Activated T-cell treated with anti-CD3 and anti-CD28 coated beads, Interleukin-2, amount 50 U/mL, for 4 hours (primary cell): ENCODE measurements at regions not wholly inside any gene's neighbourhood (a gene's known extent, or its start where the extent isn't known, plus 50 kb on each side); places are given as distances from the start of the nearest gene placed in this dataset.

Source experiments
- ATAC-seq, 2 donors: fragments of 200-7000 bp; cut with Tn5 transposase; one replicate each; pipeline ENCODE4 v1.10.0; 2021
- DNase-seq: peaks from one replicate; pipeline ENCODE4 v3.0.0-alpha.2; 2020
- H3K27me3 Mint-ChIP-seq: one replicate; pipeline ENCODE4 v1.8.0; 2021; ENCODE audit warnings: low read depth, mixed read lengths
- H3K36me3 Mint-ChIP-seq: one replicate; pipeline ENCODE4 v1.8.0; 2022; ENCODE audit warnings: mixed read lengths; ENCODE audit not compliant: insufficient read depth
- H3K4me1 Mint-ChIP-seq: one replicate; pipeline ENCODE4 v1.8.0; 2021; ENCODE audit warnings: low read depth, mixed read lengths
- H3K4me3 Mint-ChIP-seq: one replicate; pipeline ENCODE4 v1.8.0; 2021; ENCODE audit warnings: mild to moderate bottlenecking, moderate library complexity, mixed read lengths
- H3K9me3 Mint-ChIP-seq: one replicate; pipeline ENCODE4 v1.8.0; 2021; ENCODE audit warnings: mixed read lengths

DNA sequence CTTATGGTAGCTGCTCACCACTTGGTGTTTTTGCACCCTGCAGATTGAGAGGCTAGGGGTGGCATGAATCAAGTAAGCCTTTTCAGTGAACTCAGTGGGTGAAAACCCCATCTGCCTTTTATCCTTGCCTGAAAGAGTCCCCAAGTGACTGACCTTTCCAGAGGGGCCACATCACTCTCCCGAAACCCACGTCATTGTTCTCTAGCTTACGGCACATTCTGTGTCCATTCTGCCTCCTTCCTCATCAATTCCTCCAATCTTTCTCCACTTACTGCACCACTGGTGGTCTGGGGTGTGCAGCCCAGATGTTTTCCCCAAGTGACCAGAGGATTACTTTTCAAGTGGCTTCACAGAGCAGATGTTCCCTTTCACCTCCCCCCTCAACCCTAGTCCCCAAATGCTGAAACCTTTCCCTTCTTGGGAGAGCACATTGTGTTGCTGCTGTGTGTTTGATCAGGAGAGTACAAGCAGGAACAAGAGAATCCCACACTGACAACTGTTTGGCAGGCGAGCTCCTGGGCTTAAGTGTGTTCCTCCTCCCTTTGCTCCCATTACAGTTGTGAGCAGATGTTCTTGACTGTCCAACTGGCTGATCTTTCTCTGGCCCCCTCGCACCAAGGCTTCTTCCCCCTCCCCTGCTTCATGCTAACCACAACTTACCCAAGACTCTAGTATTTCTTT, 138.0 kb upstream of the IGF1 start:
- ATAC-seq (no peak), DNase-seq (no peak)
- Mint-ChIP-seq H3K4me1 (no peaks in the 10 kb centered on the region), H3K27me3 (no peaks in the 10 kb centered on the region), H3K9me3 (peaks cover 4% of the 10 kb centered on the region), H3K4me3 (no peak overlapping the region), H3K36me3 (no peaks in the 10 kb centered on the region)

DNA sequence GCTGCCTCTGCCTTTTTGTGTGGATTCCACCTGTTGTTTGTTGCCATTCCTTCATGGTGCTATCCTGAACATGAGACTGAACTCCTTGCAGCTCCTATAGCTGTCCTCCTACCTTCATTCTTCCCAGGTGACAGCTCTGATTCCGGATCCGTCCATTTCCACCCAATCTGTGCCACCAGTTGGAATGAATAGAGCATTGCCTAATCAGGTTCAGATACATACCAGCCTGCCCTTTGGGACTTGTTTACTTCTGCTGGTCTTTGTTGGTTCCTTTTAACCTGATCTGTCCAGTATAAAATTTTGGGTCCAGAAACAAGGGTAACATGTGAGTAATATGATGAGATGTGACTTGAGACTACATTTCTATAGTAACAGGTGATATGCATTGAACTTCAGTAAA, 136.3 kb upstream of the IGF1 start:
- Mint-ChIP-seq H3K9me3 (peaks cover 3% of the 10 kb centered on the region), H3K4me1 (no peaks in the 10 kb centered on the region), H3K4me3 (no peak overlapping the region), H3K27me3 (no peaks in the 10 kb centered on the region), H3K36me3 (no peaks in the 10 kb centered on the region)
- ATAC-seq (no peak), DNase-seq (no peak)

DNA sequence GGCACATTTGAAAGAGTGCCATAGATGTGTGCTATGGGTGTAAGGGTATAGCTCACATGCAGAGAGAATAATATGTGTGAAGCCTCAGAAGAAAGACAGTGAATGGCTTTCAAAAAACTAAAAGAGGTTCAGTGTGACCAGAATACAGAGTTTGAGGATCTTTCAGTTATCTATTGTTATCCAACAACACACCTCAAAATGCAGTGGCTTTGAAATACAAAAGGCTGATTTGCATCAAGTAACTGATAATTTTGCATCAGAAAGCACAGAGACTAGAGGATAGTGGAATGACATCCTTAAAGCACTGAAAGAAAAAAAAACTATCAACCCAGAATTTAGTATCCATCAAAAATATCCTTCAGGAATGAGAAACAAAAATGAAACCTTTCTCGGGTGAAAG, 131.6 kb upstream of the IGF1 start:
- Mint-ChIP-seq H3K27me3 (no peaks in the 10 kb centered on the region), H3K4me3 (no peak overlapping the region), H3K36me3 (no peaks in the 10 kb centered on the region), H3K9me3 (peaks cover 7% of the 10 kb centered on the region), H3K4me1 (no peaks in the 10 kb centered on the region)
- ATAC-seq (no peak), DNase-seq (no peak)

DNA sequence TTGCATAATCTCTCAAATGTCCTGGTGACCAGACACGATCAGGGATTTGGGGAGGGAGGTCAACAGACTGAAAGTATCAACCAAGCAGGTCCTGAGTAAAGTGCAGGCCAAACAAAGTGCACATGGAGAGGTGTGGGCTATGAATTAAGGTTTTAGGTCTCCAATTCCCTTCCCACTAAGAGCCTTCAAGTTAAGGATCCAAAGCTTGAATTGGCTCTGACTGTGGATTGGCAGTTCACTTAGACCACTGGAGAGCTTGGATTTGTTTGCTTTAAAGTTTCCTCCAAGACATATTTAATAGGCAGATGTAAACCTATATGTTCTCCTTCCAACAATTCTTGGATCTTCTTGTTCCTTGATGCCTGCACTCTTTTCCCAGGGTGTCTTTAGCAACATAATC, 129.6 kb upstream of the IGF1 start:
- Mint-ChIP-seq H3K4me1 (no peaks in the 10 kb centered on the region), H3K9me3 (peaks cover 9% of the 10 kb centered on the region), H3K4me3 (no peak overlapping the region), H3K36me3 (no peaks in the 10 kb centered on the region), H3K27me3 (no peaks in the 10 kb centered on the region)
- ATAC-seq = no peak
- no peak for DNase-seq

DNA sequence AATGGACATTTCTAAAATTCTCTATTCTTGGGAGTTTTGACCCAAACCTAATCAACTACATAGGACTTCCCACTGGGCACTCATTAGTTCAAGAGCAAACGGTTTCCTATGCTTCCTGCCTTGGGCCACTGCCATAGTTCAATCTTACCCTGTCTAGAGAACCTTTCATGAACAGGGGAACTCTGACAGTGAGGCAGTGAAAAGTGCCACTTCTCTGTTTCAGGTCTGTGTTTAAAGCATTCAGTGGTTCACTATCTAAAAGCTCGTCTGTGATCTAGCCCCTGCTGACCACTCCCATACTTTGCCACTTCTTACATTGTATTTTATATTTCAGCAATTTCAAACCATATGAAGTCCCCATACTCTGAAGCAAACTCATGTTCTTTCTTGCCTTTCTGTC, 122.7 kb upstream of the IGF1 start:
- H3K36me3 Mint-ChIP-seq = no peaks in the 10 kb centered on the region
- H3K9me3 Mint-ChIP-seq = peaks cover 9% of the 10 kb centered on the region
- H3K27me3 Mint-ChIP-seq = no peaks in the 10 kb centered on the region
- DNase-seq (no peak), ATAC-seq (no peak)
- no peaks in the 10 kb centered on the region for H3K4me1 Mint-ChIP-seq
- no peak overlapping the region for H3K4me3 Mint-ChIP-seq

DNA sequence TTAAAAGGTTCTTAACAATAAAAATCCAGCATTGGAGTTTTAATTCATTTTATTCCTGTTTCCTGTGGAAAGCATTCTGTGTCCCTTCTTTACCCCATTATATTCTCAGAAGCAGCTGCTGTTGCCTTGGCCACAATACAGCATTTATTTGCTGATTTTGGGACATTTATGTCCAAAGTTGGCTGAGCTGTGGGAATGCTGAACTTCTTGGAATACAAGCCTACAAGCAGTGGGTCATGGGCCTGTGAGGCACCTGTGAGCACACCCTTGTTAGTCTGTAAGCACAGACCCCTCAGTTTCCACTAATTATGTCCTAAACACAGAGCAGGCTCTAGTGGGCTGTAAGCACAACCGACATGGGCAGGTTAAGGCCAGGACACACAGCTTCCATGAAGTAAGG, 122.2 kb upstream of the IGF1 start:
- Mint-ChIP-seq H3K4me1 (no peaks in the 10 kb centered on the region), H3K4me3 (no peak overlapping the region), H3K27me3 (no peaks in the 10 kb centered on the region), H3K9me3 (peaks cover 7% of the 10 kb centered on the region), H3K36me3 (no peaks in the 10 kb centered on the region)
- DNase-seq (no peak), ATAC-seq (no peak)

DNA sequence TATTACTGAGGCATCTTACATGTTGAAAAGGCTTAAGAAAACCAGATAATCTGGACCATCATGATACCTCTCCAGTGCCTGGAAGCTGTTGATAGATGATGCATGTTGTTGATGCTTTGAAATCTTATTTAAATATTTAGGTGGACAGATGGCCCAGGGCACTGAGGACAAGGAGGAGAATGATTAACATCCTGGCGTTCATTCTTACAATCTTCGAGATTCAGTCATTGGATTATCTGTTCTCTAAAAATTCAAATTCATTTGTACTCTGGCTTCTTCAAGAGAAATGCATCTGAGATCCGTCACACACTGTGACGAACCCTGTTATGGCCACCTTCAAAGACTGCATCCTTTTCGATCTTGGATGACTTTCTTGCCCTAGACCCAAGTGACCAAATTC, 121.3 kb upstream of the IGF1 start:
- Mint-ChIP-seq H3K4me3 (no peak overlapping the region), H3K36me3 (no peaks in the 10 kb centered on the region), H3K4me1 (no peaks in the 10 kb centered on the region), H3K9me3 (no peaks in the 10 kb centered on the region), H3K27me3 (no peaks in the 10 kb centered on the region)
- no peak for DNase-seq
- no peak for ATAC-seq

DNA sequence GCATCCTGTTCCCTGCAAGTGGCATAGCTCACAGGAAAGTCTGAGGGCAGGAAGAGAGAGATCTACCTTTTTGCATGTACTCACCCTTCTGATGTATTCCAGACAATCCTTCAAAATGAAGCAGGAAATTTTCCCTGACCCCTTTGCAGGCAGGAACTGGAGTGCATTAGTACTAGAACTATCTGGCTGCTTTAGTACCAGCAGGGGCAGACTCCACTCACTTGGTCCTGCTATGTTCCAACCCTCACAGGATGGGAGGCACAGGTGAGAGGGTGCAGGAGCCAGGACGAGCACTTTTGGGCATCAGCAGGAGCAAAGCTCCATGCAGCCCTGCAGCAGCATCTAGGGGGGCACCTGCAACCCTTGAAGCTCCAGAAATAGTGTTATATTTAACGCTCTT, 116.3 kb upstream of the IGF1 start:
- DNase-seq (no peak), ATAC-seq (no peak)
- H3K36me3 Mint-ChIP-seq = no peaks in the 10 kb centered on the region
- H3K9me3 Mint-ChIP-seq = no peaks in the 10 kb centered on the region
- H3K4me1 Mint-ChIP-seq = no peaks in the 10 kb centered on the region
- no peaks in the 10 kb centered on the region for H3K27me3 Mint-ChIP-seq
- H3K4me3 Mint-ChIP-seq = no peak overlapping the region

DNA sequence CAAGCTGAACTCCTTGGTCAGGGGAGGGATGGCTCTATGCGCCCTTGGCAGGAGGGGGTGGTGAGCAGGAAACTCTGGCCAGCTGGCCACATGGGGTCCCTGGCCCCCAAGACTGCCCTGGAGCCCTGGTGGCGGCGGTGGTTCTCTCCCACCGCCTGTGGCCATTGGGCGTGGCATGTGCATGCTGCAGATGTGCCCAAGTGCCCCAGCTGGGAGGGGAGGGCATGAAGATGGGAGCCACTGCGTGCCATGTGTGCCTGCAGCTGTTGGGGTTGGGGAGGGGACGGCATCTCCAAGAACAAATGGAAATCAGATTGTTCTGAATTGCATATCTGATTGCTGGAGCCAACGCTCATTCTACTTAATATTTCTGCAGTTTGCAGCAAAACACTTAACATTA, 115.7 kb upstream of the IGF1 start:
- ATAC-seq (no peak), DNase-seq (no peak)
- Mint-ChIP-seq H3K36me3 (no peaks in the 10 kb centered on the region), H3K9me3 (no peaks in the 10 kb centered on the region), H3K27me3 (no peaks in the 10 kb centered on the region), H3K4me1 (no peaks in the 10 kb centered on the region), H3K4me3 (no peak overlapping the region)

DNA sequence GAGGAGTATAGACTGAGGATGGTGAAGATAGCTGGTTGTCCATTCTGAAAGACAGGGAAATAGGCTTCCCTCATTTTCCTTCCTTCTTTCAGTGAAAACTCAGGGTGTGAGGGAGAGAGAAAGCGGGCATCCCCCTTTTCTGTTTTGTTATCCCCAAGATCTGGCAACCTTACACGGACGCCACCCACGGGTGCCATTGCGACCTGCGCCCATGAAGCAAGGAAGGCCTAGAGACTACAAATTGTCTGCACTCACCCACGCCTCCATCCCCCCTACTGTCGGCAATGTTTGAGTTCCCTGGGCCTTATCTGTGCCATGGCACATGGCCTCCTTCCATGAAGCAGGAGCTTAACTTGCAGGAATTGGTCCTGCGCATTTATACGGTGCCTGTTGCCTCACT, 115.0 kb upstream of the IGF1 start:
- Mint-ChIP-seq H3K4me1 (no peaks in the 10 kb centered on the region), H3K4me3 (no peak overlapping the region), H3K27me3 (no peaks in the 10 kb centered on the region), H3K9me3 (no peaks in the 10 kb centered on the region), H3K36me3 (no peaks in the 10 kb centered on the region)
- ATAC-seq (no peak), DNase-seq (no peak)

DNA sequence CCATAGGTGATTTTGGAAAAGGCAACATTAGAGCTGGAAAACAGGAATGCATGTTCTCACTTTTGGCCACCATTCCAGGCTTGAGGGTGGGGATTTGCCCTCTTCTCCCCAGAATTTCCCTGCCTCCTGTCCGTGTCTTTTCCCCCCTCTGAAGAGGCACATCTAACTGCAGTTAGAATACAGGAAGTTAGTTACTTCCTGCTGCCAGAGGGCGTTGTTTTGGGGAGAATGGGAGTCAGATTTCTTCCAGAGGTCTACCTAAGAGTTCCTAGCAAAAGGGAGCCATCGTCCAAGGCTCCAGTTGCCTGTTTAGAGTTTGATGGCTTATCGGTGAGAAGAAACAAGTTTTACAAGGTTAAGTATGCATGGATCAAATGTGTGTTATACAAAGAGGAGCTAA, 112.8 kb upstream of the IGF1 start:
- no peak overlapping the region for H3K4me3 Mint-ChIP-seq
- no peaks in the 10 kb centered on the region for H3K27me3 Mint-ChIP-seq
- no peak for DNase-seq
- H3K36me3 Mint-ChIP-seq = no peaks in the 10 kb centered on the region
- no peaks in the 10 kb centered on the region for H3K4me1 Mint-ChIP-seq
- ATAC-seq = no peak
- no peaks in the 10 kb centered on the region for H3K9me3 Mint-ChIP-seq

DNA sequence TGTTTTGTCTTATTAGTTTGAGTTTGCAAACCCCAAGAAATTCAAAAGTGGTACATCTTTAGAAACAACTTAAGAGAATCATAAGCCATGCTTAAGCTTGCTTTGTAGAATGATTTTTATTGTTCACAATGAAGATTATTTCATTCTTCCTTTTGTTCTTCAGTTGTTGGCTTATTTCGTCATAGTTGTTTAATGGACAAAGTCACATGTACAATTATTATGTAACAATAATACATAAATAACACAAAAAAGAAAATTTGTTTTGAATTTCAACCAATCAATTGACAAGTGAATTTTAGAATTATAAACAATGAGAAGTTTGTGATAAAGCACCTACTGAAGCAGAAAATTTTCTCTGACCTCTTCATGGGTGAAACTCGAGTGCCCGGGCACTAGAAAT, 111.8 kb upstream of the IGF1 start:
- Mint-ChIP-seq H3K4me1 (no peaks in the 10 kb centered on the region), H3K4me3 (no peak overlapping the region)

DNA sequence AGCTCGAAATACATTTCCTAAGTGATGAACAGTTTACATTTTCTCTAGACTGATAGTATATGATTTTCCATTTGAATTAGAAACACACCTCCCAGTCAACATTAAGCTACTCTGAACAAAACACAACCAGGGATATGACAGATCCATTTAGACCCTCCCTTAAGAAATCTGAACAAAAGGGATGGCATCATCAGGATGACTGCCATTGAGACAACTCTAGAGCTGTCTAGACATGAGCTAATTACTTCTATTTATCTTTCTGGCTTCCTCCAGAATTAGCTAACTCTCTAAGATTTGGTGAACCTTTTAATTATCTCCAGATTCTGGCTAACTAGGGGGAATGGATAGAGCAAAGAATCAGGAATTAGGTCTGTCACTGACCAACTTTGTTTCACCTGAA, 92.9 kb upstream of the IGF1 start:
- Mint-ChIP-seq H3K9me3 (no peaks in the 10 kb centered on the region), H3K27me3 (no peaks in the 10 kb centered on the region), H3K36me3 (no peaks in the 10 kb centered on the region), H3K4me1 (no peaks in the 10 kb centered on the region), H3K4me3 (no peak overlapping the region)
- no peak for DNase-seq
- no peak for ATAC-seq

More for the DNA sequence above, 111.8 kb upstream of the IGF1 start:
- ATAC-seq (no peak), DNase-seq (no peak)
- H3K36me3 Mint-ChIP-seq = no peaks in the 10 kb centered on the region
- H3K27me3 Mint-ChIP-seq = no peaks in the 10 kb centered on the region
- no peaks in the 10 kb centered on the region for H3K9me3 Mint-ChIP-seq

DNA sequence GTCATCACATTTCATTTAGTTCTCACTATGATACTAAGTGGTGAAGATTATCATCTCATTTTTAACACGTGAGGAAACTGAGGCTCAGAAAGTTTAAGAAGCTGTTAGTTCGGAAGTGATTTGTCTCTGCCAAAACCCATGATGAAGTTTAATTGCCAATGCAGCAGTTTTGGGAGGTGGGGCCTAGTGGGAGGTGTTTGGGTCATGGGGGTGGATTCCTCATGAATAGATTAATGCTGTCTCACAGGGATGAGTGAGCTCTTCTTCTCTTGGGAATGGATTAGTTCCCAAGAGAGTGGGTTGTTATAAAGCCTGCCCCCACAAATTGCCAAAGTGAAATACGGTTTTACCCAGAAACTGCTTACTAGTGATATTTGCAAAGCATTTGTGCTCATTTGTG, 91.5 kb upstream of the IGF1 start:
- no peaks in the 10 kb centered on the region for H3K27me3 Mint-ChIP-seq
- H3K36me3 Mint-ChIP-seq = no peaks in the 10 kb centered on the region
- no peak overlapping the region for H3K4me3 Mint-ChIP-seq
- ATAC-seq (no peak), DNase-seq (no peak)
- no peaks in the 10 kb centered on the region for H3K4me1 Mint-ChIP-seq
- no peaks in the 10 kb centered on the region for H3K9me3 Mint-ChIP-seq

DNA sequence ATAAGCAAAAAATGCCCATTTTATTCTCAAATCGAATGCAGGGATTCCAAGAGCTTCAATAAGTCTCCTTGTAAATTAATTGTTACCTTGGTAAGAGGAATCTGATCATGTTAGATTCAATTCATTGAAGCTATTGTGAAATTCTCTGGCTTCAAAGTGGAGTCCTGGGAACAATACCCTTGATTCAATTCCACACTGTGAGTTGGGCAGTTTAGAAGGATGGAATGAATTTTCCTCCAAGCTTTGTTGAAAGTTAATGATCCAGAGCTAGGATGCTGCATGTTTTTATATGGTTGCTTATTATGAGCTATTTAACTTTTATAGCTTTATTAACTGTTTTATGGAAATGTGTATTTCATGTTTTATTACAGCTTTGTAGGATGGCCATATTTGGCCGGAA, 89.9 kb upstream of the IGF1 start:
- Mint-ChIP-seq H3K36me3 (no peaks in the 10 kb centered on the region), H3K4me3 (no peak overlapping the region), H3K4me1 (no peaks in the 10 kb centered on the region), H3K9me3 (peaks cover 5% of the 10 kb centered on the region), H3K27me3 (no peaks in the 10 kb centered on the region)
- ATAC-seq = no peak
- no peak for DNase-seq

DNA sequence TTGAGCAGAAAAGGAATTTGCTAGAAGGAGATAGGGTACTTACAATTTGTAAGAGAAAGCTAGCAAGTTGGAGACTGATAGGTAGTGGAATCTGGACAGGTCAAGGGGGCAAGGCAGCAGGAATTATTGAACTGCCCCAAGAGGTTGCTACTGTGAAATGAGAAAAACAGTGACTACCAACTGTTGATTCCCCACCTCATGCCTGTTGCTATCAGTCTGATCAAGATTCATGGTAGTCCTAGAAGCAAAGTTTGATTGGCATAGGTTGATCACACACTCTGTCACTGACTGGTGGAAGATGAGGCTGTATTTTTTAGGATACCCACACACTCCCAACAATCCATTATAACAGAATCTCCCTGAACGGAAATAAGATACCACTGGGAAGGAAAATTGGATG, 89.4 kb upstream of the IGF1 start:
- Mint-ChIP-seq H3K9me3 (peaks cover 7% of the 10 kb centered on the region), H3K4me1 (no peaks in the 10 kb centered on the region), H3K27me3 (no peaks in the 10 kb centered on the region), H3K36me3 (no peaks in the 10 kb centered on the region), H3K4me3 (no peak overlapping the region)
- ATAC-seq (no peak), DNase-seq (no peak)
